BJ (cell line): ENCODE measurements at regions not wholly inside any gene's neighbourhood (a gene's known extent, or its start where the extent isn't known, plus 50 kb on each side); places are given as distances from the start of the nearest gene placed in this dataset.

Source experiments
- CTCF ChIA-PET: fragments of 350-600 bp; formaldehyde crosslinking; extraction: SDS; loops from one replicate; lab custom pipeline; 2021; ENCODE audit warnings: antibody characterized with exemption, inconsistent platforms; lab: Yijun Ruan, JAX
- POLR2A ChIA-PET: fragments of 300-600 bp; sonication (Branson Sonifier 250); formaldehyde crosslinking; extraction: SDS; loops from one replicate; lab custom pipeline; 2021; ENCODE audit warnings: antibody characterized with exemption; lab: Charles Lee
- DNase-seq: peaks from one replicate; pipeline ENCODE4 v3.0.0-alpha.2; 2011; ENCODE audit warnings: low read depth
- H3K27me3 ChIP-seq: 2 replicates; pipeline ENCODE4 v1.6.0; 2011; ENCODE audit warnings: low read length; ENCODE audit not compliant: control insufficient read depth, insufficient read depth
- H3K36me3 ChIP-seq: 2 replicates; pipeline ENCODE4 v1.5.1; 2011; ENCODE audit warnings: low read length; ENCODE audit not compliant: control insufficient read depth, insufficient read depth
- H3K4me3 ChIP-seq: 2 replicates; pipeline ENCODE4 v1.5.1; 2011; ENCODE audit warnings: low read depth, mild to moderate bottlenecking, control low read depth, low read length
- CTCF ChIP-seq: IDR thresholded peaks from 2 replicates; pipeline ENCODE4 v1.5.1; 2011; ENCODE audit warnings: low read depth, mild to moderate bottlenecking, control low read depth, inconsistent platforms, low read length, moderate library complexity; ENCODE audit not compliant: insufficient read depth

GRCh38 chr5:165184183-165184582 is 1678.8 kb downstream of the MAT2B start:
- H3K36me3 ChIP-seq: no peaks in the 10 kb centered on the region
- TF ChIP-seq CTCF: no peak
- no peaks in the 10 kb centered on the region for H3K27me3 ChIP-seq
- no peak overlapping the region for H3K4me3 ChIP-seq
- DNase-seq: no peak
- POLR2A ChIA-PET: no interaction called here
- CTCF ChIA-PET: no interaction called here

- no peak for DNase-seq
- no peak for TF ChIP-seq CTCF
- H3K4me3 ChIP-seq: no peak overlapping the region
- no peaks in the 10 kb centered on the region for H3K27me3 ChIP-seq
- ChIA-PET POLR2A (no interaction called here), CTCF (no interaction called here)
- H3K36me3 ChIP-seq: no peaks in the 10 kb centered on the region
Measured at GRCh38 chr5:165185716-165186115, 1680.3 kb downstream of the MAT2B start.

- ChIA-PET POLR2A (no interaction called here), CTCF (interaction anchor here (0.5 kb wide), 1 partner anchor 1654 kb away, joined by 3 read pairs; no protein-coding TSS in a partner anchor)
- DNase-seq: no peak
- no peak for TF ChIP-seq CTCF
- Histone ChIP-seq H3K36me3 (no peaks in the 10 kb centered on the region), H3K4me3 (no peak overlapping the region), H3K27me3 (no peaks in the 10 kb centered on the region)
Measured at GRCh38 chr5:165187815-165188214, 1682.4 kb downstream of the MAT2B start.

- POLR2A ChIA-PET: no interaction called here
Measured at GRCh38 chr5:165188556-165189175, 1683.2 kb downstream of the MAT2B start.

GRCh38 chr5:165196961-165197360 is 1691.5 kb downstream of the MAT2B start:
- H3K4me3 ChIP-seq: no peak overlapping the region
- POLR2A ChIA-PET: no interaction called here
- no peak for DNase-seq
- TF ChIP-seq CTCF: no peak
- no peaks in the 10 kb centered on the region for H3K36me3 ChIP-seq
- CTCF ChIA-PET: no interaction called here
- H3K27me3 ChIP-seq: no peaks in the 10 kb centered on the region

More at GRCh38 chr5:165188556-165189175, 1683.2 kb downstream of the MAT2B start:
- no peaks in the 10 kb centered on the region for H3K36me3 ChIP-seq
- no peak overlapping the region for H3K4me3 ChIP-seq
- TF ChIP-seq CTCF: no peak
- CTCF ChIA-PET: no interaction called here
- H3K27me3 ChIP-seq: no peaks in the 10 kb centered on the region
- DNase-seq: no peak
